ENCODE measurements at regions not wholly inside any gene's neighbourhood (a gene's known extent, or its start where the extent isn't known, plus 50 kb on each side); places are given as distances from the start of the nearest gene placed in this dataset.

DNA sequence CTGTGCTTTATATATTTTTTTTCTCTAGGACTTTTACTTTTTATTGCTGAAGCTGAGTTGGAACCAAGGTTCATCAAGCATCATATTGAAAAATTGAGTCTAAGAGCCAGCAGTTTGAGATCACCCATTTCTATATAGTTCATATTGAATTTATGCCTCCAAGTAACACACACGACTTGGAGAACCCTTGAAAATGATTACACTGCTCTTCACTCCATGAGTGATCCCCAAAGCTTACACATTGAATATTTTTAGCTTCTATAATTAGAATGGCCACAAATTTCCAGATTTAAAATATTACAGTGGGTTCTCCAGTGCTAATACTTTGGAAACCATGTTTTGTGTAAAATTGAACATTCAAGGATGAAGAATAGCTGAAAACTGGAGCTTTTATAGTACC is 144.4 kb upstream of the SLC4A4 start:
- Histone ChIP-seq H2AFZ (ENCODE audit: low read depth, low read length) (no peak overlapping the region), H4K20me1 (ENCODE audit: insufficient read depth) (no peaks in the 10 kb centered on the region), H3K4me3 (ENCODE audit: low read length) (no peak overlapping the region), H3K79me2 (replicated peaks; ENCODE audit: insufficient read depth, low read length) (no peaks in the 10 kb centered on the region), H3K4me2 (ENCODE audit: low read length) (no peak overlapping the region), H3K9ac (ENCODE audit: low read length) (no peak overlapping the region), H3F3A (ENCODE audit: insufficient read depth, low read length, poor library complexity, severe bottlenecking) (no peaks in the 10 kb centered on the region), H3K9me3 (ENCODE audit: low read length) (no peaks in the 10 kb centered on the region), H3K9me2 (ENCODE audit: insufficient read depth, low read length) (no peaks in the 10 kb centered on the region), H3K27ac (ENCODE audit: low read length) (no peak overlapping the region), H3K27me3 (ENCODE audit: insufficient read depth, low read depth, low read length) (peaks cover 1% of the 10 kb centered on the region), H3K36me3 (ENCODE audit: insufficient read depth, low read length) (no peaks in the 10 kb centered on the region)
- no peak for TF ChIP-seq EP300 (conservative IDR thresholded peaks at IDR 0.05; ENCODE audit: poor library complexity, severe bottlenecking)
- TF ChIP-seq, protein P1, sequence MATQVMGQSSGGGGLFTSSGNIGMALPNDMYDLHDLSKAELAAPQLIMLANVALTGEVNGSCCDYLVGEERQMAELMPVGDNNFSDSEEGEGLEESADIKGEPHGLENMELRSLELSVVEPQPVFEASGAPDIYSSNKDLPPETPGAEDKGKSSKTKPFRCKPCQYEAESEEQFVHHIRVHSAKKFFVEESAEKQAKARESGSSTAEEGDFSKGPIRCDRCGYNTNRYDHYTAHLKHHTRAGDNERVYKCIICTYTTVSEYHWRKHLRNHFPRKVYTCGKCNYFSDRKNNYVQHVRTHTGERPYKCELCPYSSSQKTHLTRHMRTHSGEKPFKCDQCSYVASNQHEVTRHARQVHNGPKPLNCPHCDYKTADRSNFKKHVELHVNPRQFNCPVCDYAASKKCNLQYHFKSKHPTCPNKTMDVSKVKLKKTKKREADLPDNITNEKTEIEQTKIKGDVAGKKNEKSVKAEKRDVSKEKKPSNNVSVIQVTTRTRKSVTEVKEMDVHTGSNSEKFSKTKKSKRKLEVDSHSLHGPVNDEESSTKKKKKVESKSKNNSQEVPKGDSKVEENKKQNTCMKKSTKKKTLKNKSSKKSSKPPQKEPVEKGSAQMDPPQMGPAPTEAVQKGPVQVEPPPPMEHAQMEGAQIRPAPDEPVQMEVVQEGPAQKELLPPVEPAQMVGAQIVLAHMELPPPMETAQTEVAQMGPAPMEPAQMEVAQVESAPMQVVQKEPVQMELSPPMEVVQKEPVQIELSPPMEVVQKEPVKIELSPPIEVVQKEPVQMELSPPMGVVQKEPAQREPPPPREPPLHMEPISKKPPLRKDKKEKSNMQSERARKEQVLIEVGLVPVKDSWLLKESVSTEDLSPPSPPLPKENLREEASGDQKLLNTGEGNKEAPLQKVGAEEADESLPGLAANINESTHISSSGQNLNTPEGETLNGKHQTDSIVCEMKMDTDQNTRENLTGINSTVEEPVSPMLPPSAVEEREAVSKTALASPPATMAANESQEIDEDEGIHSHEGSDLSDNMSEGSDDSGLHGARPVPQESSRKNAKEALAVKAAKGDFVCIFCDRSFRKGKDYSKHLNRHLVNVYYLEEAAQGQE (IDR thresholded peaks at IDR 0.05; ENCODE audit: borderline replicate concordance): no peak
- TF ChIP-seq SMC3 (conservative IDR thresholded peaks at IDR 0.05; ENCODE audit: poor library complexity): no peak
- no peak for TF ChIP-seq EZH2 (IDR thresholded peaks at IDR 0.05; ENCODE audit: borderline replicate concordance, insufficient read depth, low read length, poor library complexity, severe bottlenecking)
- TF ChIP-seq, protein P2, sequence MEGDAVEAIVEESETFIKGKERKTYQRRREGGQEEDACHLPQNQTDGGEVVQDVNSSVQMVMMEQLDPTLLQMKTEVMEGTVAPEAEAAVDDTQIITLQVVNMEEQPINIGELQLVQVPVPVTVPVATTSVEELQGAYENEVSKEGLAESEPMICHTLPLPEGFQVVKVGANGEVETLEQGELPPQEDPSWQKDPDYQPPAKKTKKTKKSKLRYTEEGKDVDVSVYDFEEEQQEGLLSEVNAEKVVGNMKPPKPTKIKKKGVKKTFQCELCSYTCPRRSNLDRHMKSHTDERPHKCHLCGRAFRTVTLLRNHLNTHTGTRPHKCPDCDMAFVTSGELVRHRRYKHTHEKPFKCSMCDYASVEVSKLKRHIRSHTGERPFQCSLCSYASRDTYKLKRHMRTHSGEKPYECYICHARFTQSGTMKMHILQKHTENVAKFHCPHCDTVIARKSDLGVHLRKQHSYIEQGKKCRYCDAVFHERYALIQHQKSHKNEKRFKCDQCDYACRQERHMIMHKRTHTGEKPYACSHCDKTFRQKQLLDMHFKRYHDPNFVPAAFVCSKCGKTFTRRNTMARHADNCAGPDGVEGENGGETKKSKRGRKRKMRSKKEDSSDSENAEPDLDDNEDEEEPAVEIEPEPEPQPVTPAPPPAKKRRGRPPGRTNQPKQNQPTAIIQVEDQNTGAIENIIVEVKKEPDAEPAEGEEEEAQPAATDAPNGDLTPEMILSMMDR (IDR thresholded peaks at IDR 0.05; ENCODE audit: poor library complexity, severe bottlenecking): no peak
- TF ChIP-seq RAD21 (conservative IDR thresholded peaks at IDR 0.05): no peak
- no peak for TF ChIP-seq POLR2AphosphoS5 (IDR thresholded peaks at IDR 0.05)
- TF ChIP-seq TAF1 (IDR thresholded peaks at IDR 0.05; ENCODE audit: low read depth): no peak
- no peak for TF ChIP-seq MXI1 (conservative IDR thresholded peaks at IDR 0.05; ENCODE audit: poor library complexity, severe bottlenecking)

DNA sequence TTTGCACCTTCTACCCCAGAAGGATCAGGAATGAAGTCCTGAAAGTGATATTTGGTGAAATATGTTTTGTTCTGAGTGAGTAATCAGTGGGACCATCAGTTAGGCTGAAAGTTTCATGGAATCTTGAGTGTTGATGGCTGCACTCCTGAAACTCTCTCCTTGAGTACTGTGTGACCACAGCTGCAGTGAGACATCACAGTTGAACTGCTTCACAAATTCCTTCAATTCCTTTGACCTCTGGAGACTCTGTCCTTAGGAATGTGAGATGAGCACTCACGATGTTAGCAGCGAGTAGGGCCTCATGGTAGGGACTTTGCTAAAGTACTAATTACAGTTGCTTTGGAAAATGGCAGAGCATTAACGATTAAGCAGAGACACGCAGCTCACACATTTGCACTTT is 142.9 kb upstream of the SLC4A4 start:
- H4K20me1 ChIP-seq (ENCODE audit: insufficient read depth): no peaks in the 10 kb centered on the region
- TF ChIP-seq EZH2 (IDR thresholded peaks at IDR 0.05; ENCODE audit: borderline replicate concordance, insufficient read depth, low read length, poor library complexity, severe bottlenecking) (no peak), SMC3 (conservative IDR thresholded peaks at IDR 0.05; ENCODE audit: poor library complexity) (no peak), TAF1 (IDR thresholded peaks at IDR 0.05; ENCODE audit: low read depth) (no peak), MXI1 (conservative IDR thresholded peaks at IDR 0.05; ENCODE audit: poor library complexity, severe bottlenecking) (no peak), RAD21 (conservative IDR thresholded peaks at IDR 0.05) (no peak)
- TF ChIP-seq, protein P1 (IDR thresholded peaks at IDR 0.05; ENCODE audit: borderline replicate concordance): no peak
- H2AFZ ChIP-seq (ENCODE audit: low read depth, low read length): no peak overlapping the region
- no peak overlapping the region for H3K4me2 ChIP-seq (ENCODE audit: low read length)
- no peak overlapping the region for H3K4me3 ChIP-seq (ENCODE audit: low read length)
- no peaks in the 10 kb centered on the region for H3K79me2 ChIP-seq (replicated peaks; ENCODE audit: insufficient read depth, low read length)
- H3K27ac ChIP-seq (ENCODE audit: low read length): no peak overlapping the region
- no peak overlapping the region for H3K9ac ChIP-seq (ENCODE audit: low read length)
- H3K9me3 ChIP-seq (ENCODE audit: low read length): no peaks in the 10 kb centered on the region
- H3F3A ChIP-seq (ENCODE audit: insufficient read depth, low read length, poor library complexity, severe bottlenecking): no peaks in the 10 kb centered on the region
- no peaks in the 10 kb centered on the region for H3K9me2 ChIP-seq (ENCODE audit: insufficient read depth, low read length)
- no peaks in the 10 kb centered on the region for H3K36me3 ChIP-seq (ENCODE audit: insufficient read depth, low read length)
- H3K27me3 ChIP-seq (ENCODE audit: insufficient read depth, low read depth, low read length): no peaks in the 10 kb centered on the region

Measured in neural cell (in vitro differentiated cells).